GM18907 (cell line): ENCODE measurements at regions not wholly inside any gene's neighbourhood (a gene's known extent, or its start where the extent isn't known, plus 50 kb on each side); places are given as distances from the start of the nearest gene placed in this dataset.

Experiments
- ATAC-seq: cut with Tn5 transposase; IDR thresholded peaks from one replicate; pipeline ENCODE4 v1.9.1; 2021; ENCODE audit warnings: mild to moderate bottlenecking, moderate library complexity; ENCODE audit not compliant: unreplicated experiment

DNA sequence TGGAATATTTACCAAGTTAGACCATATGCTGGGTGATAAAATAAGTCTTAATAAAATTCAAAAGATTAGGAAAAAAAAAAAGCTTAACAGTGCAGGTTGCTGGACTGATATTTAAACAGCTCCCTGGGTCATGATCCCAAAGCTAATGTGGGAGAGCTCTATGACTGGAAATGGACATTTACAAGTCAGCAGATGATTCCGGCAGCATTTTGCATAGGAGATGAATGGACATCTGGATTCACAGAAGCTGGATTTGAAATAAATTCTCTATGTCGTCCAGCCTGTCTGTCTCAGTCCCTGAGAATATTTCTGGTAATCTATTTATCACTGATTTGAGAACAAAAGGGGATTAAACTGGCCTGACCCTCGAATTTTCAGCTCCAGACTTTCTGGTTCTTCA lies 52.3 kb upstream of the KLHL25 start:
- no peak for ATAC-seq

DNA sequence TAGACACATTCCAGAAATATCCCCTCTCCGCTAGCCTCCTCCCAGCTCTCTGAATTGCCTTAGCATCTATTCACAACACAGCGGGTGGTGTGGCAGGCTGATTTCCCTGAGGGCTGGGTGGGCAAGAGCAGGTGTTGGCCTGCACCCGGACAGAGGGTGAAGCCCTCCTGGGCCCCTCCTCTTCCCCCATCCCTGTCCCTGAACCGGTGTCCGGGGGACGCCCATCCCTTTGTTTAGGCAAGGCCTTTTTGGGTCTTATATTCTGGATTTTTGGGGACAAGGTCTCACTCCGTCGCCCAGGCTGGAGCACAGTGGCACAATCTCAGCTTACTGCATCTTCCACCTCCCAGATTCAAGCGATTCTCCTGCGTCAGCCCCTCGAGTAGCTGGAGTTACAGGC lies 55.2 kb upstream of the KLHL25 start:
- no peak for ATAC-seq

DNA sequence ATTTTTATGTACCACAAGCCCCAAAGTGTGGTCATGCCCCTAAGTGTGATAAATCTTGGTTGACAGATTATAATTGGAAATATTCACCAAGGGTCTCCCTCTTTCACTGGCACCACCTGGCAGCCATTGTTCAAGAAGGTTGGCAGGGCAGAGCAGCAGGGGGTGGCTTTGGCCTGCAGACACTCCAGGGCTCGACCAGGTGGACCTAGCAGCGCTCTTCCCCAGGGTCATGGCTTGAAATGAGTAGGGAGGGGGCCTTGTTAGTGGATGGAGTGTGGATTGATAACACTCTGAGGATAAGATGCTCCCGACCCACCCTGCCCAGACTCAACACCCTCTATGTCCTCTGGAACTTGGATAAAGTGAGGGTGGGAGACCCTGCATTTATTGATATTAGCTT lies 58.2 kb upstream of the KLHL25 start:
- no peak for ATAC-seq

DNA sequence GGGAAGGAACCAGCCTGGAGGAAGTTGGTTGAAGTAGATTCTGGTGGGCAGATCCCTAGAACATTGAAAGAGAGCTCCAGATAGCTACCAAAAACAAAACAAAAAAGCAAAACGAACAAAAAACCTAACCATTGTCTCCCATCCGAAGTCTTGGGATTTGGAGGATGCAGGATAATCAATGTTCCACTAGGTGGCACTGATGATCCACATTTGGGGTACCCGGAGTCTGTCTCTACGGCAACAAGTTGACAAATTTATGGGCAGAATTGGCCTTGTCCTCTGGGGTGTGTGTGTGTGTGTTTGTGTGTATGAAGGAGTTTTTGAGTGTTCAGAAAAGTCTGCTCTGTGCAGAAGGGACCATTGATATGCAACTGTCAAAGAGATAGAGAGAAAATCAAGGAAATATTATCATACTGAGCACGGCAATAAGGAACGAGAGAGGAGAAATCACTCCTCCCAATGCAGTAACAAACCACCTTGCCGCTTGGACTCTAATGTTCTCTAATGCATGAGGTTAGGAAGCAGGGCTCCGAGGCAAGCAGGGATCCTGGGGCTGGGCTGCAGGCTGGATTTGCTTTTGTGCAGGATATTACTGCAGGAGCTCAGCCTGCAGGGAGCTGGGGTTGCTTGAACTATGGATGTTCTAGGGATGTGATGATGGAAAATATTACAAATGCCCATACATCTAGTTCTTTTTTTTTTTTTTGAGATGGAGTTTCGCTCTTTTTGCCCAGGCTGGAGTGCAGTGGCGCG lies 59.8 kb upstream of the KLHL25 start:
- ATAC-seq = peak; percentile 73

DNA sequence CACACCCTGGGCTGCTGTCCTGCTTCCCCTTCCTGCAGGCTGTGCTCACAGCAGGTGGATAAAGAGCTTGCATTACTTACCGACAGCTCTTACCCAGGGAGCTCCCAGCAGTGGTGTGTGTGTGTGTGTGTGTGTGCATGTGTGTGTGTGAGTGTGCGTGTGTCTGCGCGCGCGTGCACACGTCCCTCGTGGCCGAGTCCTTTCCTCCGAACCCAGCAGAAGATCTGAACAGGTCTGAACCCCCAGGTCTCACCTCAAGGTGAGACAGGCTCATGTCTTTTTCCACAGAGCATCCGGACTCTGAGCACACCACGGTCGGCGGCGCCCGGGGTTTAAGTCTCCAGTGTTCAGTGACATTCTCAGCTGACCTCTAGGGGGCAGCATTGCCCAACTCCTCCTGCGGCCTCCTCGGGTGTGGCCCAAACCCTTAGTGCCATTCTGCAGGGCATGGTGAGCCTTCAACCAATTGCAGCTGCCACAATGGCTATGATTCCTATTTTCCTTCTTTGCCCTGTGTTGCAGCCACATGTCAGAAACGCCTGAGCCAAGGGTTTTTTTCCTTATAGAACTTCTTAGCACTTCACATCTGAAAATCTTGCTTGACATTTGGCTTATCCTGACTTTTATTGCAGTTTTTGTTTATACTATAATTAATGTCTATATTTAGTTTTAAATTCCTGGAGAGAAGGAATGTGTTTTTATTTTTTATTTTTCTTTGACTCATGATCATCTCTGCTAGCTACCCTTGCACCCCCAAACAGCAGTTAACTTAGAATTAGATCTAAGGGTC lies 64.1 kb upstream of the KLHL25 start:
- peak; percentile 92 for ATAC-seq

DNA sequence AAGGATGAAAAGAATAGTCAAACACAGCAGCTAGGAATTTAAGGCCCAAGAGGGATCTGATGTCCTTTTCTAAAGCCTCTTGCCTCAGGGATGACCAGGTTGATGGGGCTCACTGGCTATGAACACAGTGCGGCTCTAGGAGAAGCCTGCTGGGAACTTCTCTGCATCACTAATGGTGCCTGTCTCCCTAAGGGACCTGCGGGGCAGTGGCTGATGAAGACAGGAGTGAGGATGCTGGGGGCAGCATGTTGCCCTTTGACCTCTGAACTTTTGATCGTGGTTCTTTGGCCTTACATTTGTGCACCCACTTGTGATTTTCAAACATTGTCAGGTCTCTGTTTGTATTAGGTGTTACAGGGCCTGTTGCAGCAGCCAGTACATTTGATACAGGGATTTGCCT lies 64.9 kb upstream of the KLHL25 start:
- ATAC-seq = no peak

DNA sequence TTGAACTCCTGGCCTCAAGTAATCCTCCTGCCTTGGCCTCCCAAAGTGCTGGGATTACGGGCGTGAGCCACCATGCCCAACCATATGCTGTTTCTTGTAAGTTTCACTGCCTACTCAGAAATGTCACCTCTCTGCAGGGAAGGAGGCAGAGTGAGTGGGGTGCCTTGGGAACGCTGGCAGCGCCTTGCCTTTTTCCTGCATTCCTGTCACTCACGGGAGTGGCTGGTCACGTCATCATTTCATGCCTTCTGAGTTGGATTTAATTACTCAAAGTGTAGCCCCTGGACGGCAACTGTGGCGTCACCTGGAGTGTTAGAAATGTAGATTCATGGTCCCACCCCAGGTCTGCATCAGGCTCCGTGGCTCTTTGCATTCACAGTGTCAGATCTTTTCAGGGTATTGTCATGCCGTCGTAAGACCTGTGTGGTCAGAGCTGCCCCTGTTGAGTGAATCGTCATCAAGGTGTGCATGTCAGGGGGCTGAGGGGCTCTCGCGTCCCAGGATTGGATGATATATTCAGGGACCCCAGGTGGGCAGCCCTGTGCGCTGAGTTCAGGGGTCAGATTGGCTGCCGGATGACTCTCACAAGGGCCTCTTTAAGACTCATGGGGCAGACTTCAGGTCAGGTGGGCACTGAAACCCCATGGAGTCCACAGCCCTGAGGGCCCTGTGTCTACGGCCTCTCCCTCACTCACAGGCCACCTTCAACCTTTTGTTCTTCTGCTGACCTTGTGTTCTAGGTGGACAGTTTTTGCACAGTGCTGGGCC lies 65.9 kb upstream of the KLHL25 start:
- ATAC-seq = no peak

DNA sequence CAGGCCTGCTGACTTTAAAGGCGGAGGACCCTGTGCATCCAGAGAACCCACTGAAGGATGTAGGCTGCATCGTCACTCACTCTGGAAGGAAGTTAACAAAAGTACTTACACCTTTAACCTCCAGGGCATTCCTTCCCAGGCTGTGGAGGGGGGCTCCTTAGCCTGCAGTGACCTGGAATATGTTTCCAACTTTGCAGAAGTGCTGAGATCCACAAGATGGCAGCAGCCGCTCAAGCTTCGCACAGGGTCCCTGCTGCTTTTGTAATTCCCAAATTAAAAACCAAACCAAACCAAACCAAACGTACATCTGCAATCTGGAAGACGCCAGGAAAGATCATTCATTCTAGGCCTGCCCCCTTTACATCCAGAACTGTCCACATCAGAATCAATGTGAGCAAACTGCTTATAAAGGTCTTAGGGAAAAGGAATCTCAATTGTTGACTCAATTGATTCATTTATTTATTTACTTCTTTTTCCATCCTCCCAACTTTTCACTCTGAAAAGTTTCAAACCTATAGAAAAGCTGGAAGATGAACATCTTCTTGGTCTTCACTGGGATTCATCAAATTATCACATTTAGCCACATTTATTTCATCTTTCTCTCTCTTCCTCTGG lies 70.5 kb upstream of the KLHL25 start:
- ATAC-seq = no peak

DNA sequence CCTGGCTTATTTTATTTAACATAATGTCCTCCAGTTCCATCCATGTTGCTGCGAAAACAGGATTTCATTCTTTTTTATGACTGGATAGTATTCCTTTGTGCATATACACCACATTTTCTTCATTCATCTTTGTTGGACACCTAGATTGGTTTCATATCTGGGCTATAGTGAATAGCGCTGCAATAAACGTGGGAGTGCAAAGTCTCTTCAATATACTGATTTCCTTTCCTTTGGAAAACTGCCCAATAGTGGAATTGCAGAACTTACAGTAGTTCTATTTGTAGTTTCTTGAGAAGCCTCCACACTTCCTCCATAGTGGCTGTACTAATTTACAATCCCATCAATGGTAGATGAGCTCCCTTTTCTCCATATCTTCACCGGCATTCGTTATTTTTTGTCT lies 72.5 kb upstream of the KLHL25 start:
- ATAC-seq = no peak

DNA sequence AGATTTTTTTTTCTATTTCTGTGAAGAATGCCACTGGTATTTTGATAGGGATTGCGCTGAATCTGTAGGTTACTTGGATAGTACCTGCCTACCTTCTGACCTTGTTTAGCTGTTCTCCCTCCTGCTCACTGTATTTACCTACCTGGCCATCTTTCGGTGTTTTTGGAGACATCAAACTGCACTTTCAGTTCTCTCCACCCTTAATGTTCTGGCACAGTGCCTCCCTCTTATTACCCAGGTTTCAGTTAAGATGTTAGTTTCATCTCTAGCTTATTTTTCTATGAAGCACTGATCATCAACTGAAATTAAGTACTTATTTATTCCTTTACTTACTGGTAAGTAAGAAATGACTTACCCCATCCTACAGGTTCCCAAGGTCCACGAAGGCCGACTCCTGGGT lies 74.4 kb upstream of the KLHL25 start:
- ATAC-seq = no peak

DNA sequence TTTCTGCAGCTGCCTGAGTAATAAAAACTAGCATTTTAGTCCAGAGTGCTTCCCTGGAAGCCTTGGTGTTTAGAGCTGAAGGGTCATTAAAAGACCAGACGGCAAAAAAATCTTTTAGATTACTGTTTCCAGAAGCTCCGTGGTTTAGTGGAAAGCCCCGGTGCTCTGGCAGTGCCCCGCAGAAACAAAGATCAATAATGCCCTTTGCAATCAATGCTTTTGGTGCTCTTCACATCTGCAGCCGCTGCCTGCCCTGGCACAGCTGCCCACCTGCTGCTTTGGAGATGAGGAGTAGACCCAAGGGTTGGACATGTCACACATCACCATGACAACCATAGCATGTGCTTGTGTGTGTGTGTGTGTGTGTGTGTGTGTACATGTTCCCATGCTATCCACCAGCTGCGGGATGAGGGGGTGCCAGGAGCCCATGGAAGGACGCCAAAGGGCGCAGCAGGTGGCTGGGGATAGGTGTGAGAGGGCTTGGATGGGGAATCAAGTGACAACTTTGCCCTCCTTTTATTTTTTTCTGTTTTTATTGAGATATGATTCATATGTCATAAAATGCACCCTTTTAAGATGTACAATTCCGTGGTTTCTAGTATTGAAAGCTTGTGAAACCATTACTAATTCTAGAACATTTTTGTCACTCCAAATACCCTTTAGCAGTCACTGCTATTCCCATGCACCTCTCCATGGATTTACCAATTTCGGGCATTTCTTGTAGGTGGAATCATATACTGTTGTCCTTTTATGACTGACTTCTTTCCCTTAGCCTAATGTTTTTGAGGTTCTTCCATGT lies 75.7 kb upstream of the KLHL25 start:
- no peak for ATAC-seq

DNA sequence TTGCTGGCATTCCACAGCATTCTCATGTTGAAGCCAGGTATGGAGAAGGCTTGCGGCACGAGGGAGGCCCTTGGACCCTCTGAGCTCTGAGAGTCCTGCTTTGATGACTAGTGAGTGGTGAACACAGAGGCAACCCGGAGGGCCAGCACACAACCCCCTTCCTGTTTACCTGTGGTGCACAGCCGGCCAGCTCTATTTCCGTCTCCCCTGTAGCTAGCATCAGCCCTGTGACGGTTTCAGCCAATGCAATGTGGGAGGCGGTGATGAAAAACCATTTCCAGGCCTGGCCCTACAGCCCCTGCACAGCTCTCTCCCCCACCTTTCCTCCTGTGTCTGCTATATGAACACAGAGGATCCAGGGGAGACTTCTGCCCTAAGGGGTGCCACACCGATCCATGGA lies 76.8 kb upstream of the KLHL25 start:
- ATAC-seq = no peak

DNA sequence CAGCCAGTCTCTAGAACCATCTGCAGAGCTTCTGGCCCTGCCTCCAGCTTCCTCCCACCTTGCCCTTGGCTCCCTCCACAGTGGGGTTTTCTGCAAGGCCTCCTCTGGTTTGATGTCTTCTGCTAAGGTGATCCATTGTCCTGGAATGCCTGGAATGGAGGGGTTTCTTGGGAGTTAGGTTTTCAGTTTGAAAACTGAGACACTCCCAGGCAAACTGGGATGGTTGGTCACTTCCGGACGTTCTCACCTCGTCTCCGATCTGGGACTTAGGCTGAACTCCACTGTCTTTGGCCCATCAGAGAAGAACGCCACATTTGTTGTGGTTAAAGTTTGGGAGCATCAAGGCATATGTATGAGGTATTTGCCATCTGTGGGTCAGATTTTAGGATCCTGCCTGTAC lies 77.4 kb upstream of the KLHL25 start:
- no peak for ATAC-seq

DNA sequence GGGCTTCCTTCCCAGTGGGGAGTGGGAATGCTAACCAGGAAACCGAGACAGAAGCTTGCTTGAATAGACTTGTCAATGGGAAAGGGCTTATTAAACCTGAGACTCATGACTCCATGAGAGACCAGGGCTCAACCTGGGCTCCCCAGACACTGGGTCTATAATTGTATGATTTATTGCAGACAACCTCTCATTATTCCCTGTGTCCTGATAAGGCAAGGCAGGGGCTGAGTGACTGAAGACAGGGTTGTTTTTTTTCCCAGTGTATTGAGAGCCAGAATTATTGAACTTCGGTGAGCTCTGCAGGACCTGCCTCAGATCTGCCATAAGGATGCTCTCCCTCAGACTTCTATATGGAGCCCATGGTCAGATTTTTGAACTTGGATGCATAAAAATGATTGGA lies 79.5 kb upstream of the KLHL25 start:
- no peak for ATAC-seq

DNA sequence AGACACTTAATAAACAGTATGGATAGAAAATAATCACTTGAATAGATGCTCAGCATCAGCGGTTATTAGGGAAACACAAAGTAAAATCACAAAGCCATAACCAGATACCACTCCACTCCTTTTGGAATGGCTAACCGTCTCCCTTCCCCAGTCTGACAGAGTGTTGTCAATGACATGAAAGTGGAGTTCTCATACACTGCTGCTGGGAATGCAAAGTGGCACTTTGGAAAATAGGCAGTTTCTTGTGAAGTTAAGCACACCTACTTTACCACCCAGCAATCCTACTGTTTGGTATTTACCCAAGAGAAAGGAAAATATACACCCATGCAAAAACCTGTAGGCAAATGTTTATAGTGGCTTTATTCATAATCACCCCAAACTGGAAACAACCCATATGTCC lies 81.0 kb upstream of the KLHL25 start:
- ATAC-seq = no peak

DNA sequence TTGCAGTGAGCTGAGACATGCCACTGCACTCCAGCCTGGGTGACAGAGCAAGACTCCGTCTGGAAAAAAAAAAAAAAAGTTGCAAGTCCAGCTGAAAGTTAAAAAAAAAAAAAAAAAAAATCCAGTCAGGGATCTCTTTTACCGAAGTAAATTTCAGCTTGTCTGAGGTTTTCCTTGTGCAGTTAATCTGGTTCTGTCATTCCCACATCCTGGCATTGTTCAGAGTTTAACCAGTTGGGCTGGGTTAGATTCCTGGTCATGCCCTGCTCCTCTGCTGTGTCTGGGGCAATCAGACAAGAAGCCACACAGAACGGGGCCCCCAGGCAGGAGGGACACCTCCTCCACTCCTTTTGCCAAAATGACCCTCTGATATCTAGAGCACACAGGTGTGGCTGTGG lies 84.1 kb upstream of the KLHL25 start:
- ATAC-seq = no peak

DNA sequence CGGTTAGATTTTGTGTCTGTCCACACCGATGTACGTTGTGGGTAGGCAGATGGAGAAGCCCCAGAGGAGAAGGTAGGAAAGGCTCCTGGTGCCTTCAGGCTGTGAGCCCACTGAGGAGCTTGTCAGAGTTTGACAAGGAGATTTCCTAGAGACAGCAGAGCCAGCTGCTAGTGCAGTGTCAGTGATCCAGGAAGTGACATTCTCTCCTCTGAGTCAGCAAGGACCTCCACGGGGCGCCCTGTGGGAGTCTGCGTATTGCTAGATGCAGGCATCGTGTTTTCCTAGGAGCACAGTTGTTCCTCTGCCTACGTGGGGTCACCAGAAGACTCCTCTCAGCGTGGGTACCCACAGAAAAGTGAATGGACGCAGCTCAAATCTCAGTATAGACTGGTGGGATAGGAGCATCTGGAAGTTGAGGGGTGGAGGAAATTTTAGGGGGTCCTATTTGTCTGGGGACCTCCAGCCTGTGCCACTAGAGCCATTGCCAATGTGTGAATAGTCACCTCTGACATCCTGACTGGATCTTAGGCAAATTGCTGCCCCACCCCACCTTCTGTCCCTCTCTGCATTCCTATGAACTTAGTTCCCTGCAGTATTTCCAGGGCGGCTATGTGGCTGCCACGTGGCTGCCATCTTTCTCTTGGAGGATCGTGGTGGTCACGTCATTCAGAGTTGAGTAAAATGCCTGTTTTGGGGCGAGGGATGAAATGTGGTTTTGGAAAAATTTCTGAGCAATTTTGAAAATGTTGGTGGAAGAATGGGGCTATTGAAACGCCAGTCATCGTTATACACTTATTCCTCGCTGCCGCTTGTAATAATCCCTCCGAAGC lies 84.8 kb upstream of the KLHL25 start:
- ATAC-seq = no peak

DNA sequence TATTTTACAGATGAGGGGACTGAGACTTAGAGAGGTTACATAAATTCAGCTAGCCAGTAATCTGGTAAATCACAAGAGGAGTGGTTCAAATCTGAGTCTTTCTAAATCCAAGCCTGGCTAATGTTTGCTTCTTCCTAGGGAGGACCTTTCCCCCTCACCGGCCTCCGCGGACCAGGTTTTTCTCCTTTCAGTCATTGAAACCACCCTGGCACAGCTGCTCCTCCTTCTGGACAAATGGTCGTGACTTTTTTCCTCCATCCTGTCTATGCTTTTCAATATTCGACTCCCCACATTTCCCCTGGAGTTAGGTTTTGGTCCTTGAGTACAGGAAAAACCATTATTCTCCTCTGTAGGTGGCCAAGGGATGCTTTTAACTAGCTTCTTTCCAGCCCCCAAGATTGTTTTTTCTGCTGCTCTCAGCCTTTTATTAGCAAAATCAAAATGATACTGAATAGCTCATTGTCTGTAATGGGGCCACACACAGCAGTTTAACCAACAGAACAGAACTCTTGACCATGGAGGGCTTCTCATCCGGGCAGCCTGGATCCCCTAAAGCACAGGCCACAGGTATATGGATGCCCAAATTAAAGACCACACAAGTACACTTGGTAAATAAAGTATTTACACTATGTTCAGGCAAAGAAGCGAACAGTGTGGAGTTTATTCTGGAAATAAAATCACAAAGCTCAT lies 85.9 kb upstream of the KLHL25 start:
- ATAC-seq = no peak

DNA sequence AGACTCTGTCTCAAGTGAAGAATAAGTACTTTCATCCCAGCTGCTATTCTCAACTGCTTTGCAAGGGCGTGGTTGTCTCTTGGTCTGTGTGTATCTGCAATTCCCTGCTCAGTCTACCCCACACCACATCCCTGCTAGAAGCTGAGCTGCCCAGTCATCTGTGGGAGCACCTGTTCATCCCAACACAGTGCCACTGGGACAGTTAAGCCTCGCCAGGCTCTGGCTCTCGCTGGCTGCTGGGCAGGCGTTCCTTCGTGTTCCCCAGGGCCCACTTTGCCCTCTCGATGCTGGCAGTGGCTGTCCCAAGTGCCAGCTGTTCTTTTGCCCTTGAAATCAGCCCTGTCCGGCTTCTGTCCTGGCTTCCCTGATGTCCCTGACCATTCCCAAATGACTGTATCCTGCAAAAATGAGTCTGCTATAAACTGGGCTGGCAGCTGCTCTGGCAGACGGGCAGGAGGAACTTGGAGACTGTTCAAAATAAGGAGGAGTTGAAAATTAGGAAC lies 91.6 kb upstream of the KLHL25 start:
- no peak for ATAC-seq
